NT2/D1 (cell line): ENCODE measurements at regions not wholly inside any gene's neighbourhood (a gene's known extent, or its start where the extent isn't known, plus 50 kb on each side); places are given as distances from the start of the nearest gene placed in this dataset.

Experiments used
- SUZ12 ChIP-seq: IDR thresholded peaks from 2 replicates; pipeline ENCODE4 v1.6.1; 2011; ENCODE audit not compliant: insufficient read length, insufficient read depth; ENCODE audit errors: extremely low read depth
- YY1 ChIP-seq: IDR thresholded peaks from 2 replicates; pipeline ENCODE4 v1.6.1; 2011; ENCODE audit not compliant: insufficient read length, insufficient read depth
- ZNF274 ChIP-seq: IDR thresholded peaks from 2 replicates; pipeline ENCODE4 v1.6.1; 2011; ENCODE audit warnings: mild to moderate bottlenecking, low read depth, low read length

GRCh38 chr22:48579928-48580309 is 1247.8 kb downstream of the BRD1 start:
- TF ChIP-seq YY1: no peak
- no peak for TF ChIP-seq ZNF274
- no peak for TF ChIP-seq SUZ12
